Nephron (organoid): ENCODE measurements at regions not wholly inside any gene's neighbourhood (a gene's known extent, or its start where the extent isn't known, plus 50 kb on each side); places are given as distances from the start of the nearest gene placed in this dataset.

ENCODE experiments used
- H3K27ac Mint-ChIP-seq, 3 experiments: 2 replicates each; pipeline ENCODE4 v1.8.0; 2020; ENCODE audit warnings: mixed read lengths in 3 of 3, mild to moderate bottlenecking in 2 of 3, moderate library complexity in 1 of 3
- H3K27me3 Mint-ChIP-seq: 2 replicates; pipeline ENCODE4 v1.8.0; 2021; ENCODE audit warnings: low read depth, mild to moderate bottlenecking, moderate library complexity, mixed read lengths
- H3K36me3 Mint-ChIP-seq: 2 replicates; pipeline ENCODE4 v1.8.0; 2020; ENCODE audit warnings: low read depth, mixed read lengths
- H3K4me1 Mint-ChIP-seq: 2 replicates; pipeline ENCODE4 v1.8.0; 2020; ENCODE audit warnings: mixed read lengths
- H3K4me3 Mint-ChIP-seq, 3 experiments: 2 replicates each; pipeline ENCODE4 v1.8.0; 2020; ENCODE audit warnings: mild to moderate bottlenecking in 3 of 3, mixed read lengths in 3 of 3, moderate library complexity in 2 of 3
- H3K9me3 Mint-ChIP-seq: 2 replicates; pipeline ENCODE4 v1.8.0; 2020; ENCODE audit warnings: mixed read lengths
- CTCF ChIP-seq, 3 experiments: fragments of 200-600 bp; sonication (generic); IDR thresholded peaks; one replicate each; pipeline ENCODE4 v1.5.0; 2021; ENCODE audit warnings: antibody characterized with exemption in 3 of 3; ENCODE audit not compliant: unreplicated experiment in 3 of 3

- Mint-ChIP-seq H3K27me3 (peaks cover 4% of the 10 kb centered on the region), H3K4me1 (peaks cover 42% of the 10 kb centered on the region)
Measured at GRCh38 chr5:145246961-145247744, 588.0 kb downstream of the PRELID2 start.

GRCh38 chr5:145246379-145246778 is 588.8 kb downstream of the PRELID2 start:
- no peak for TF ChIP-seq CTCF (IDR thresholded peaks at IDR 0.05; ENCODE audit: unreplicated experiment in 3 of 3)
- H3K36me3 Mint-ChIP-seq = no peaks in the 10 kb centered on the region
- no peaks in the 10 kb centered on the region for H3K27me3 Mint-ChIP-seq
- peak overlapping the region in 1 of 3 experiments; percentile 25 for H3K27ac Mint-ChIP-seq
- no peaks in the 10 kb centered on the region for H3K9me3 Mint-ChIP-seq
- peaks cover 42% of the 10 kb centered on the region for H3K4me1 Mint-ChIP-seq
- no peak overlapping the region for H3K4me3 Mint-ChIP-seq

More at GRCh38 chr5:145246961-145247744, 588.0 kb downstream of the PRELID2 start:
- Mint-ChIP-seq H3K9me3 (no peaks in the 10 kb centered on the region), H3K27ac (no peak overlapping the region), H3K4me3 (no peak overlapping the region), H3K36me3 (no peaks in the 10 kb centered on the region)
- no peak for TF ChIP-seq CTCF (IDR thresholded peaks at IDR 0.05; ENCODE audit: unreplicated experiment in 3 of 3)

GRCh38 chr5:145245354-145245753 is 589.8 kb downstream of the PRELID2 start:
- Mint-ChIP-seq H3K4me1 (peaks cover 38% of the 10 kb centered on the region), H3K9me3 (no peaks in the 10 kb centered on the region), H3K27ac (peak overlapping the region; percentile 52 to 73 (median 55)), H3K36me3 (no peaks in the 10 kb centered on the region), H3K27me3 (no peaks in the 10 kb centered on the region), H3K4me3 (peak overlapping the region in 1 of 3 experiments; percentile 11)
- TF ChIP-seq CTCF (IDR thresholded peaks at IDR 0.05; ENCODE audit: unreplicated experiment in 3 of 3) = no peak

- H3K36me3 Mint-ChIP-seq = no peaks in the 10 kb centered on the region
Measured at GRCh38 chr5:145244788-145245187, 590.4 kb downstream of the PRELID2 start.

GRCh38 chr5:145244251-145244650 is 590.9 kb downstream of the PRELID2 start:
- Mint-ChIP-seq H3K27ac (peak overlapping the region in 1 of 3 experiments; percentile 22), H3K9me3 (no peaks in the 10 kb centered on the region), H3K4me3 (no peak overlapping the region), H3K4me1 (peaks cover 31% of the 10 kb centered on the region), H3K36me3 (no peaks in the 10 kb centered on the region), H3K27me3 (no peaks in the 10 kb centered on the region)
- no peak for TF ChIP-seq CTCF (IDR thresholded peaks at IDR 0.05; ENCODE audit: unreplicated experiment in 3 of 3)

More at GRCh38 chr5:145244788-145245187, 590.4 kb downstream of the PRELID2 start:
- Mint-ChIP-seq H3K27me3 (no peaks in the 10 kb centered on the region), H3K9me3 (no peaks in the 10 kb centered on the region), H3K4me1 (peaks cover 33% of the 10 kb centered on the region), H3K27ac (peak overlapping the region; percentile 52 to 73 (median 55)), H3K4me3 (no peak overlapping the region)
- TF ChIP-seq CTCF (IDR thresholded peaks at IDR 0.05; ENCODE audit: unreplicated experiment in 3 of 3) = no peak

- no peaks in the 10 kb centered on the region for H3K36me3 Mint-ChIP-seq
- H3K27ac Mint-ChIP-seq = no peak overlapping the region
- no peaks in the 10 kb centered on the region for H3K9me3 Mint-ChIP-seq
- peaks cover 31% of the 10 kb centered on the region for H3K4me1 Mint-ChIP-seq
- TF ChIP-seq CTCF (IDR thresholded peaks at IDR 0.05; ENCODE audit: unreplicated experiment in 3 of 3) = no peak
- H3K27me3 Mint-ChIP-seq = peaks cover 4% of the 10 kb centered on the region
- H3K4me3 Mint-ChIP-seq = no peak overlapping the region
Measured at GRCh38 chr5:145243016-145243415, 592.1 kb downstream of the PRELID2 start.
